ENCODE measurements at regions not wholly inside any gene's neighbourhood (a gene's known extent, or its start where the extent isn't known, plus 50 kb on each side); places are given as distances from the start of the nearest gene placed in this dataset.

GRCh38 chr2:5339473-5339872, 352.7 kb upstream of the SOX11 start:
- TF ChIP-seq POLR2AphosphoS5 (IDR thresholded peaks at IDR 0.05; ENCODE audit: borderline replicate concordance, low read depth, low read length), result no peak
- no peak for TF ChIP-seq FOXP2 (optimal IDR thresholded peaks at IDR 0.05; ENCODE audit: control extremely low read depth, extremely low read length, insufficient read depth)
- TF ChIP-seq EZH2 (IDR thresholded peaks at IDR 0.05), result no peak
- Histone ChIP-seq H3K4me3 (no peak overlapping the region), H3K9me3 (ENCODE audit: low read depth, low read length) (no peaks in the 10 kb centered on the region), H3K9ac (ENCODE audit: insufficient read length) (no peak overlapping the region), H3K27ac (no peak overlapping the region), H3K36me3 (ENCODE audit: insufficient read depth, low read length) (no peaks in the 10 kb centered on the region)
- no peak for DNase-seq (ENCODE audit: low read depth, low spot score)

GRCh38 chr2:5343785-5344335, 348.3 kb upstream of the SOX11 start:
- DNase-seq (ENCODE audit: low read depth, low spot score), result no peak
- no peak overlapping the region for H3K4me3 ChIP-seq
- no peak overlapping the region for H3K9ac ChIP-seq (ENCODE audit: insufficient read length)
- no peaks in the 10 kb centered on the region for H3K9me3 ChIP-seq (ENCODE audit: low read depth, low read length)
- H3K36me3 ChIP-seq (ENCODE audit: insufficient read depth, low read length), result no peaks in the 10 kb centered on the region
- TF ChIP-seq POLR2AphosphoS5 (IDR thresholded peaks at IDR 0.05; ENCODE audit: borderline replicate concordance, low read depth, low read length) (no peak), EZH2 (IDR thresholded peaks at IDR 0.05) (no peak), FOXP2 (optimal IDR thresholded peaks at IDR 0.05; ENCODE audit: control extremely low read depth, extremely low read length, insufficient read depth) (no peak)
- no peak overlapping the region for H3K27ac ChIP-seq

- no peak overlapping the region for H3K27ac ChIP-seq
- H3K9me3 ChIP-seq (ENCODE audit: low read depth, low read length), result no peaks in the 10 kb centered on the region
- no peak for TF ChIP-seq EZH2 (IDR thresholded peaks at IDR 0.05)
- no peak for TF ChIP-seq POLR2AphosphoS5 (IDR thresholded peaks at IDR 0.05; ENCODE audit: borderline replicate concordance, low read depth, low read length)
- no peak for TF ChIP-seq FOXP2 (optimal IDR thresholded peaks at IDR 0.05; ENCODE audit: control extremely low read depth, extremely low read length, insufficient read depth)
- no peaks in the 10 kb centered on the region for H3K36me3 ChIP-seq (ENCODE audit: insufficient read depth, low read length)
- DNase-seq (ENCODE audit: low read depth, low spot score), result no peak
- no peak overlapping the region for H3K4me3 ChIP-seq
- H3K9ac ChIP-seq (ENCODE audit: insufficient read length), result no peak overlapping the region
These were observed 339.9 kb upstream of the SOX11 start for GRCh38 chr2:5352286-5352685.

- no peak for DNase-seq (ENCODE audit: low read depth, low spot score)
- Histone ChIP-seq H3K27ac (no peak overlapping the region), H3K9me3 (ENCODE audit: low read depth, low read length) (no peaks in the 10 kb centered on the region), H3K9ac (ENCODE audit: insufficient read length) (no peak overlapping the region), H3K4me3 (no peak overlapping the region), H3K36me3 (ENCODE audit: insufficient read depth, low read length) (no peaks in the 10 kb centered on the region)
- no peak for TF ChIP-seq POLR2AphosphoS5 (IDR thresholded peaks at IDR 0.05; ENCODE audit: borderline replicate concordance, low read depth, low read length)
- TF ChIP-seq FOXP2 (optimal IDR thresholded peaks at IDR 0.05; ENCODE audit: control extremely low read depth, extremely low read length, insufficient read depth), result no peak
- no peak for TF ChIP-seq EZH2 (IDR thresholded peaks at IDR 0.05)
These were observed 338.6 kb upstream of the SOX11 start for GRCh38 chr2:5353565-5353964.

- Histone ChIP-seq H3K27ac (no peak overlapping the region), H3K36me3 (ENCODE audit: insufficient read depth, low read length) (no peaks in the 10 kb centered on the region), H3K9me3 (ENCODE audit: low read depth, low read length) (no peaks in the 10 kb centered on the region), H3K9ac (ENCODE audit: insufficient read length) (no peak overlapping the region), H3K4me3 (no peak overlapping the region)
- no peak for DNase-seq (ENCODE audit: low read depth, low spot score)
- TF ChIP-seq EZH2 (IDR thresholded peaks at IDR 0.05) (no peak), FOXP2 (optimal IDR thresholded peaks at IDR 0.05; ENCODE audit: control extremely low read depth, extremely low read length, insufficient read depth) (no peak), POLR2AphosphoS5 (IDR thresholded peaks at IDR 0.05; ENCODE audit: borderline replicate concordance, low read depth, low read length) (no peak)
These were observed 332.8 kb upstream of the SOX11 start for GRCh38 chr2:5359397-5359796.

- H3K27ac ChIP-seq, result no peak overlapping the region
- no peak overlapping the region for H3K9ac ChIP-seq (ENCODE audit: insufficient read length)
- H3K4me3 ChIP-seq, result no peak overlapping the region
- no peaks in the 10 kb centered on the region for H3K36me3 ChIP-seq (ENCODE audit: insufficient read depth, low read length)
- DNase-seq (ENCODE audit: low read depth, low spot score), result no peak
- no peaks in the 10 kb centered on the region for H3K9me3 ChIP-seq (ENCODE audit: low read depth, low read length)
- TF ChIP-seq FOXP2 (optimal IDR thresholded peaks at IDR 0.05; ENCODE audit: control extremely low read depth, extremely low read length, insufficient read depth) (no peak), EZH2 (IDR thresholded peaks at IDR 0.05) (no peak), POLR2AphosphoS5 (IDR thresholded peaks at IDR 0.05; ENCODE audit: borderline replicate concordance, low read depth, low read length) (no peak)
These were observed 332.1 kb upstream of the SOX11 start for GRCh38 chr2:5360081-5360480.

GRCh38 chr2:5364361-5364760, 327.8 kb upstream of the SOX11 start:
- TF ChIP-seq EZH2 (IDR thresholded peaks at IDR 0.05) (no peak), POLR2AphosphoS5 (IDR thresholded peaks at IDR 0.05; ENCODE audit: borderline replicate concordance, low read depth, low read length) (no peak), FOXP2 (optimal IDR thresholded peaks at IDR 0.05; ENCODE audit: control extremely low read depth, extremely low read length, insufficient read depth) (no peak)
- no peak overlapping the region for H3K27ac ChIP-seq
- no peak for DNase-seq (ENCODE audit: low read depth, low spot score)

GRCh38 chr2:5365871-5366461, 326.2 kb upstream of the SOX11 start:
- H3K9me3 ChIP-seq (ENCODE audit: low read depth, low read length), result no peaks in the 10 kb centered on the region
- H3K36me3 ChIP-seq (ENCODE audit: insufficient read depth, low read length), result no peaks in the 10 kb centered on the region
- no peak for DNase-seq (ENCODE audit: low read depth, low spot score)
- no peak overlapping the region for H3K4me3 ChIP-seq
- no peak overlapping the region for H3K27ac ChIP-seq
- no peak for TF ChIP-seq FOXP2 (optimal IDR thresholded peaks at IDR 0.05; ENCODE audit: control extremely low read depth, extremely low read length, insufficient read depth)
- TF ChIP-seq POLR2AphosphoS5 (IDR thresholded peaks at IDR 0.05; ENCODE audit: borderline replicate concordance, low read depth, low read length), result no peak
- no peak for TF ChIP-seq EZH2 (IDR thresholded peaks at IDR 0.05)
- H3K9ac ChIP-seq (ENCODE audit: insufficient read length), result no peak overlapping the region

More at GRCh38 chr2:5364361-5364760, 327.8 kb upstream of the SOX11 start:
- H3K4me3 ChIP-seq, result no peak overlapping the region
- no peak overlapping the region for H3K9ac ChIP-seq (ENCODE audit: insufficient read length)
- no peaks in the 10 kb centered on the region for H3K36me3 ChIP-seq (ENCODE audit: insufficient read depth, low read length)
- H3K9me3 ChIP-seq (ENCODE audit: low read depth, low read length), result no peaks in the 10 kb centered on the region

- H3K9ac ChIP-seq (ENCODE audit: insufficient read length), result no peak overlapping the region
- H3K4me3 ChIP-seq, result no peak overlapping the region
- no peak overlapping the region for H3K27ac ChIP-seq
- H3K36me3 ChIP-seq (ENCODE audit: insufficient read depth, low read length), result no peaks in the 10 kb centered on the region
- no peaks in the 10 kb centered on the region for H3K9me3 ChIP-seq (ENCODE audit: low read depth, low read length)
- TF ChIP-seq POLR2AphosphoS5 (IDR thresholded peaks at IDR 0.05; ENCODE audit: borderline replicate concordance, low read depth, low read length) (no peak), EZH2 (IDR thresholded peaks at IDR 0.05) (no peak), FOXP2 (optimal IDR thresholded peaks at IDR 0.05; ENCODE audit: control extremely low read depth, extremely low read length, insufficient read depth) (no peak)
- DNase-seq (ENCODE audit: low read depth, low spot score), result no peak
These were observed 324.9 kb upstream of the SOX11 start for GRCh38 chr2:5367321-5367720.
